Right atrium auricular region (tissue), 2 donors: ENCODE measurements at regions not wholly inside any gene's neighbourhood (a gene's known extent, or its start where the extent isn't known, plus 50 kb on each side); places are given as distances from the start of the nearest gene placed in this dataset.

Source experiments
- DNase-seq: peaks from one replicate; pipeline ENCODE4 v3.0.0-alpha.2; 2019; ENCODE audit warnings: low spot score
- H3K27ac ChIP-seq, 2 donors: fragments of 200-600 bp; sonication (generic); 1 replicate in 1 of 2; 2 replicates in 1 of 2; pipeline ENCODE4 v1.5.1; 2016 to 2019
- H3K27me3 ChIP-seq, 2 donors: fragments of 200-600 bp; sonication (generic); one replicate each; pipeline versions ENCODE4 v1.5.1 to v1.6.0; 2017 to 2019
- H3K36me3 ChIP-seq: fragments of 200-600 bp; sonication (generic); one replicate; pipeline ENCODE4 v1.5.1; 2016
- H3K4me1 ChIP-seq, 2 donors: fragments of 200-600 bp; sonication (generic); one replicate each; pipeline versions ENCODE4 v1.5.1 to v1.6.0; 2017 to 2019
- H3K4me3 ChIP-seq, 2 donors: fragments of 200-600 bp; sonication (generic); 1 replicate in 1 of 2; 2 replicates in 1 of 2; pipeline ENCODE4 v1.5.1; 2017 to 2019; ENCODE audit warnings: mild to moderate bottlenecking in 1 of 2, moderate library complexity in 1 of 2
- H3K9me3 ChIP-seq, 2 donors: fragments of 200-600 bp; sonication (generic); one replicate each; pipeline ENCODE4 v1.5.1; 2019
- CTCF ChIP-seq, 2 donors: fragments of 200-600 bp; sonication (generic); IDR thresholded peaks; one replicate each; pipeline ENCODE4 v1.5.1; 2019; ENCODE audit warnings: antibody characterized with exemption in 2 of 2

- Histone ChIP-seq H3K27me3 (no peaks in the 10 kb centered on the region), H3K4me3 (no peak overlapping the region), H3K9me3 (no peaks in the 10 kb centered on the region), H3K36me3 (no peaks in the 10 kb centered on the region), H3K4me1 (no peaks in the 10 kb centered on the region), H3K27ac (no peak overlapping the region)
- TF ChIP-seq CTCF (IDR thresholded peaks at IDR 0.05): no peak
- DNase-seq: no peak
These were observed 462.3 kb upstream of the POT1 start for GRCh38 chr7:125391921-125392320.

GRCh38 chr7:125390981-125391380, 461.4 kb upstream of the POT1 start:
- no peaks in the 10 kb centered on the region for H3K9me3 ChIP-seq
- no peaks in the 10 kb centered on the region for H3K27me3 ChIP-seq
- no peak overlapping the region for H3K27ac ChIP-seq
- TF ChIP-seq CTCF (IDR thresholded peaks at IDR 0.05): no peak
- H3K4me3 ChIP-seq: no peak overlapping the region
- no peaks in the 10 kb centered on the region for H3K36me3 ChIP-seq
- H3K4me1 ChIP-seq: no peaks in the 10 kb centered on the region
- no peak for DNase-seq

GRCh38 chr7:125386211-125386610, 456.6 kb upstream of the POT1 start:
- Histone ChIP-seq H3K4me3 (no peak overlapping the region), H3K9me3 (peaks cover 0 to 9% of the 10 kb centered on the region in 2 donors), H3K27me3 (no peaks in the 10 kb centered on the region), H3K27ac (no peak overlapping the region), H3K36me3 (no peaks in the 10 kb centered on the region), H3K4me1 (no peaks in the 10 kb centered on the region)
- TF ChIP-seq CTCF (IDR thresholded peaks at IDR 0.05): no peak
- no peak for DNase-seq

- H3K9me3 ChIP-seq: peaks cover 0 to 9% of the 10 kb centered on the region in 2 donors
- DNase-seq: no peak
- H3K27me3 ChIP-seq: no peaks in the 10 kb centered on the region
- H3K27ac ChIP-seq: no peak overlapping the region
- no peaks in the 10 kb centered on the region for H3K36me3 ChIP-seq
- TF ChIP-seq CTCF (IDR thresholded peaks at IDR 0.05): no peak
- H3K4me1 ChIP-seq: no peaks in the 10 kb centered on the region
- H3K4me3 ChIP-seq: no peak overlapping the region
These were observed 453.7 kb upstream of the POT1 start for GRCh38 chr7:125383324-125383723.

GRCh38 chr7:125382401-125382800, 452.8 kb upstream of the POT1 start:
- Histone ChIP-seq H3K9me3 (peaks cover 0 to 9% of the 10 kb centered on the region in 2 donors), H3K27ac (no peak overlapping the region), H3K4me1 (no peaks in the 10 kb centered on the region), H3K4me3 (no peak overlapping the region), H3K27me3 (no peaks in the 10 kb centered on the region), H3K36me3 (no peaks in the 10 kb centered on the region)
- no peak for TF ChIP-seq CTCF (IDR thresholded peaks at IDR 0.05)
- DNase-seq: no peak

GRCh38 chr7:125375942-125376341, 446.3 kb upstream of the POT1 start:
- Histone ChIP-seq H3K9me3 (no peaks in the 10 kb centered on the region), H3K27ac (no peak overlapping the region), H3K36me3 (no peaks in the 10 kb centered on the region), H3K4me1 (no peaks in the 10 kb centered on the region), H3K27me3 (no peaks in the 10 kb centered on the region), H3K4me3 (no peak overlapping the region)
- no peak for TF ChIP-seq CTCF (IDR thresholded peaks at IDR 0.05)
- no peak for DNase-seq
